Endothelial cell (in vitro differentiated cells): ENCODE measurements at regions not wholly inside any gene's neighbourhood (a gene's known extent, or its start where the extent isn't known, plus 50 kb on each side); places are given as distances from the start of the nearest gene placed in this dataset.

Experiments
- DNase-seq: peaks from one replicate; pipeline ENCODE4 v3.0.0; 2021; ENCODE audit warnings: low spot score
- H3K27ac Mint-ChIP-seq: one replicate; pipeline ENCODE4 v1.8.0; 2021; ENCODE audit warnings: mixed read lengths, inconsistent platforms; ENCODE audit not compliant: unreplicated experiment
- H3K27me3 Mint-ChIP-seq: one replicate; pipeline ENCODE4 v1.8.0; 2021; ENCODE audit warnings: mild to moderate bottlenecking, moderate library complexity, mixed read lengths, inconsistent platforms; ENCODE audit not compliant: unreplicated experiment
- H3K36me3 Mint-ChIP-seq: one replicate; pipeline ENCODE4 v1.8.0; 2021; ENCODE audit warnings: mild to moderate bottlenecking, low read depth, mixed read lengths, inconsistent platforms; ENCODE audit not compliant: unreplicated experiment
- H3K4me1 Mint-ChIP-seq: one replicate; pipeline ENCODE4 v1.8.0; 2021; ENCODE audit warnings: mild to moderate bottlenecking, mixed read lengths, inconsistent platforms; ENCODE audit not compliant: unreplicated experiment
- H3K4me3 Mint-ChIP-seq: one replicate; pipeline ENCODE4 v1.8.0; 2021; ENCODE audit warnings: mild to moderate bottlenecking, mixed read lengths, inconsistent platforms; ENCODE audit not compliant: unreplicated experiment
- H3K9me3 Mint-ChIP-seq: one replicate; pipeline ENCODE4 v1.8.0; 2021; ENCODE audit warnings: mixed read lengths, inconsistent platforms; ENCODE audit not compliant: unreplicated experiment
- TF ChIP-seq, protein P1 (sequence below): fragments of 200-600 bp; sonication (generic); IDR thresholded peaks from one replicate; pipeline ENCODE4 v1.5.0; 2021; ENCODE audit warnings: antibody characterized with exemption; ENCODE audit not compliant: unreplicated experiment

DNA sequence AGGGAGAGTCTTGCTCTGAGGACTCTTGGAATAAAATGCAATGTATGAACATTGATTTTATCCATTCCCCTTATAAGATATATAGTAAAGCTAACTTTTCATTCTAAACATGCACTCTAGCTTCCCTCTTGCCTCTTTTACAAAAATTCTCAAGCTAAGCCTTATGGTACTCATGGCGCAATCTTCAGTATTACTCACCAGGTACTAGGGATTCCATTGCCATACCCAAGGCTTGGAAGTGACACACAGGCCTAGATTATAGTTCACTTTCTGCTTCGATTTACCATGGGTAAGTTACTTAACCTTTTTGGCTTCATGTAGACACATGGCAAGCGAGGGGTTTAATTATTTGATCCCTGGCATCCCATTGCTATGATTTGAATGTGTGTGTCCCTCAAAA, 331.5 kb downstream of the LRIG3 start:
- H3K27me3 Mint-ChIP-seq: no peaks in the 10 kb centered on the region
- H3K36me3 Mint-ChIP-seq: no peaks in the 10 kb centered on the region
- no peak overlapping the region for H3K4me3 Mint-ChIP-seq
- H3K4me1 Mint-ChIP-seq: no peaks in the 10 kb centered on the region
- TF ChIP-seq, protein P1, sequence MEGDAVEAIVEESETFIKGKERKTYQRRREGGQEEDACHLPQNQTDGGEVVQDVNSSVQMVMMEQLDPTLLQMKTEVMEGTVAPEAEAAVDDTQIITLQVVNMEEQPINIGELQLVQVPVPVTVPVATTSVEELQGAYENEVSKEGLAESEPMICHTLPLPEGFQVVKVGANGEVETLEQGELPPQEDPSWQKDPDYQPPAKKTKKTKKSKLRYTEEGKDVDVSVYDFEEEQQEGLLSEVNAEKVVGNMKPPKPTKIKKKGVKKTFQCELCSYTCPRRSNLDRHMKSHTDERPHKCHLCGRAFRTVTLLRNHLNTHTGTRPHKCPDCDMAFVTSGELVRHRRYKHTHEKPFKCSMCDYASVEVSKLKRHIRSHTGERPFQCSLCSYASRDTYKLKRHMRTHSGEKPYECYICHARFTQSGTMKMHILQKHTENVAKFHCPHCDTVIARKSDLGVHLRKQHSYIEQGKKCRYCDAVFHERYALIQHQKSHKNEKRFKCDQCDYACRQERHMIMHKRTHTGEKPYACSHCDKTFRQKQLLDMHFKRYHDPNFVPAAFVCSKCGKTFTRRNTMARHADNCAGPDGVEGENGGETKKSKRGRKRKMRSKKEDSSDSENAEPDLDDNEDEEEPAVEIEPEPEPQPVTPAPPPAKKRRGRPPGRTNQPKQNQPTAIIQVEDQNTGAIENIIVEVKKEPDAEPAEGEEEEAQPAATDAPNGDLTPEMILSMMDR: no peak
- no peak overlapping the region for H3K27ac Mint-ChIP-seq
- DNase-seq: no peak
- no peaks in the 10 kb centered on the region for H3K9me3 Mint-ChIP-seq

DNA sequence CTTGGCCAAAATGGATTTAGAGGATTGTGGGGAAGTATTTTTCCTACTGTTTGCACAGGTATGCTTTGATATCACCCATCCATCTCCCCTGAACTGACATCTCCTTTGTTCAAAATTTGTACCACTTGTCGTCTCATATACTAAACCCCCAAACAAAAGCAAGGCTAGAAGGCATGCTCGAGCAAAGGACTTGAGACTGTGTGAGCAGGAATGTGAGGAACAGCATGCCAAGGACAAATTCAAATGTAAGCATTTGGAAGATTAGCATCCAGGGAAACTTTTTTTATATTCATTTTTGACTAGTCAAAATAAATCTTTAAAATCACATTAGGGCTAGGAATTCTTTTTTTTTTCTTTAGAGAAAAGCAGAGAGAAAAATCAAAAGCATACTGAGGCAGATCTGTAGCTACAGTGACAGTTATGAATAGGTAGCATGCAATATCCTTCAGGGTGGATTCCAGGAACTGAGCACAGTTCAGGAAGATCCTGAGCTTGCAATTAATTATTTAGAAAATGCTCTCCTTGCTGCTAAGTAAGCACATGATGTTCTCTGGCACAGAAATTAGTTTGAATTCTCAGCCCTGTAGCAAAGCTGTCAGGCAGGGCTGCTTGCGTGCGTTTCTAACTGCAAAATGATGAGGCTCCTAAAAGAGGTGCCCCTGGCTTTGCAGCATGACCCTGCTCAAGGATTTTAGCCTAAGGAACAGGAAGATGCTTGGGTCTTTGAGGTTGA, 327.7 kb downstream of the LRIG3 start:
- H3K4me1 Mint-ChIP-seq: no peaks in the 10 kb centered on the region
- no peak for DNase-seq
- no peak overlapping the region for H3K27ac Mint-ChIP-seq
- H3K4me3 Mint-ChIP-seq: no peak overlapping the region
- TF ChIP-seq, protein P1: no peak
- no peaks in the 10 kb centered on the region for H3K9me3 Mint-ChIP-seq
- H3K36me3 Mint-ChIP-seq: no peaks in the 10 kb centered on the region
- H3K27me3 Mint-ChIP-seq: no peaks in the 10 kb centered on the region

DNA sequence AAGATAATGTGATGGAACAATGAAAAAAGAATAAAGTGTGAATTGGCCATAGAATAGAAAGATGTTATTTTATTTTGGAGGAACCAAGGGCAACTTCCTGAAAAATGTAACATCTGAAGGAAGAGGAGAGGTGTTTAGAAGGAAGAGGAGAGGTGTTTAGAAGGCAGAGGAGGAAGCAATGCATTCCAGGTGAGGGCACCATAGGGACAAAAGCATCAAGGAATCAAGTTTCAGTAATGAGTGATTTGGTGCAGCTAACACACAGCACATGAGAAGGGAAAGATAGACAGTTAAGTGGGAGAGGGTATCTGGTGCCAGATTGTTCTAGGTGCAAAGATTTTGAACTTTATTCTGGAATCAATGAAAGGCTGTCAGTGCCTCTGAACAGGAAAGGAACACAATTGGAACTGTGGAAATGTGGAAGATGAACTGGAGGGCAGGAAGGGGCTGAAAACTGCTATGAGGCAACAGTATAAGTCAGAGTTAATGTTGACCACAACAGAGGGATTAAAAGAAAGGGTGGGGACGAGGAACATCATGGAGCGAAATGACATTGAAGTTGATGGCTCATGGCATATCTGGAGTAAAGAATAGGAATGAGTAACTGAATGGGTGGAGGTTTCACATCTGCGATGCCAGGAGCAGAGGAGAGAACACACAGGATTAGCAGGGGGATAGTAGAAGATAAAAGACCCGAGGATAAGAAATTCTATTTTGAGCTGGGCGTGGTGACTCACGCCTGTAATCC, 326.6 kb downstream of the LRIG3 start:
- no peaks in the 10 kb centered on the region for H3K36me3 Mint-ChIP-seq
- H3K9me3 Mint-ChIP-seq: no peaks in the 10 kb centered on the region
- no peak overlapping the region for H3K27ac Mint-ChIP-seq
- no peaks in the 10 kb centered on the region for H3K4me1 Mint-ChIP-seq
- H3K27me3 Mint-ChIP-seq: no peaks in the 10 kb centered on the region
- no peak overlapping the region for H3K4me3 Mint-ChIP-seq
- DNase-seq: no peak
- TF ChIP-seq, protein P1: no peak

DNA sequence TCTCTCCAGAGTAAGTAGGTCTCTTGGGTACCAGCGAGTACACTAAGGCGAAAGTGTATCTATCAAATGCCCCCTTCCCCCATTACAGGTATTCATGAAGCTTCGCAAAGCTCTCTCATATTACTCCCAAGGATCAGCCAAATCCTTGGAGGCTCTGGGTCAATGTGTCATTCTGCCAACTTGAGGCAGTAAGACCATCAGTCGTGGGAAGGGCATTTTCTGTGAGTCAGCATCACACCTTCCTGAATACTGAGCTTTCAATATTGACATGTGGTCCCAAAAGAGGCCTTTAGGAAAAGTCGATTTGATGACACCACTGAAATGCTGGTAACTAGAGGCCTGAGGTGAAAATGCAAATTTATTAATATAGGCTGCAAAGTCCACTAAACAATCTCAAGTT, 323.9 kb downstream of the LRIG3 start:
- no peak for DNase-seq
- no peaks in the 10 kb centered on the region for H3K27me3 Mint-ChIP-seq
- no peak overlapping the region for H3K27ac Mint-ChIP-seq
- H3K36me3 Mint-ChIP-seq: no peaks in the 10 kb centered on the region
- no peaks in the 10 kb centered on the region for H3K4me1 Mint-ChIP-seq
- no peak overlapping the region for H3K4me3 Mint-ChIP-seq
- TF ChIP-seq, protein P1: no peak
- no peaks in the 10 kb centered on the region for H3K9me3 Mint-ChIP-seq

DNA sequence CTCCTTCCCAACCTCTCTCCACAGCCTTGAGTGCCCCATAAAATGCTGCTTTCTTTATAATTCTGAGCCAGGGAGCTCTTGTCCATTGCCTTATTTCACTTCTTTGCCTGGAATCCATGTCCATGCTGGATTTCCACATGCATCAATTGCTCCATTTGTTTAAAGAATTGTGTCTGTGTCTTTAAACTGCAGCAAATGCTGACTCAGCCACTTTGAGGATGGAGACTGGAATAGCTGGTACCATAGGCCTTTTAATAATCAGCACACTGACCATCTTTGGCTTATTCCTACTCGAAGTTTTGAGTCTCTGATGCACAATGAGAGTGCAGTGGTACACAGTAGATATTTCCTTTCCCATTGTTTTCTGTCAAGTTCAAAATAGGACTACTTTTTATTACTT, 318.8 kb downstream of the LRIG3 start:
- H3K27ac Mint-ChIP-seq: no peak overlapping the region
- H3K9me3 Mint-ChIP-seq: no peaks in the 10 kb centered on the region
- no peaks in the 10 kb centered on the region for H3K36me3 Mint-ChIP-seq

More for the DNA sequence above, 318.8 kb downstream of the LRIG3 start:
- no peak overlapping the region for H3K4me3 Mint-ChIP-seq
- no peaks in the 10 kb centered on the region for H3K4me1 Mint-ChIP-seq
- H3K27me3 Mint-ChIP-seq: no peaks in the 10 kb centered on the region
- no peak for DNase-seq
- TF ChIP-seq, protein P1: no peak
